Mesendoderm (in vitro differentiated cells): ENCODE measurements at regions not wholly inside any gene's neighbourhood (a gene's known extent, or its start where the extent isn't known, plus 50 kb on each side); places are given as distances from the start of the nearest gene placed in this dataset.

Experiments
- DNase-seq: peaks from one replicate; pipeline ENCODE4 v3.0.0; 2013
- H2AK5ac ChIP-seq: 2 replicates; pipeline ENCODE4 v1.6.1; 2013; ENCODE audit warnings: low read length, inconsistent platforms
- H2BK120ac ChIP-seq: 2 replicates; pipeline ENCODE4 v1.6.1; 2013; ENCODE audit warnings: low read depth, mild to moderate bottlenecking, low read length, moderate library complexity, mixed read lengths
- H2BK15ac ChIP-seq: replicated peaks from 2 replicates; pipeline ENCODE4 v1.6.1; 2013; ENCODE audit warnings: low read depth, mild to moderate bottlenecking, moderate library complexity
- H2BK5ac ChIP-seq: 2 replicates; pipeline ENCODE4 v1.6.1; 2013; ENCODE audit warnings: low read length, inconsistent platforms
- H3K18ac ChIP-seq: 2 replicates; pipeline ENCODE4 v1.6.1; 2013; ENCODE audit warnings: mild to moderate bottlenecking, low read length, mixed read lengths
- H3K23ac ChIP-seq: one replicate; pipeline ENCODE4 v1.6.1; 2013; ENCODE audit warnings: low read length
- H3K27ac ChIP-seq: 2 replicates; pipeline ENCODE4 v1.5.1; 2013; ENCODE audit warnings: low read depth, mild to moderate bottlenecking, inconsistent platforms, low read length, moderate library complexity
- H3K27me3 ChIP-seq: 2 replicates; pipeline ENCODE4 v1.6.1; 2013; ENCODE audit warnings: low read length, control low read depth, mild to moderate bottlenecking, inconsistent platforms; ENCODE audit not compliant: insufficient read depth, poor library complexity
- H3K36me3 ChIP-seq: 2 replicates; pipeline ENCODE4 v1.6.1; 2013; ENCODE audit warnings: low read length, inconsistent platforms; ENCODE audit not compliant: control insufficient read depth, insufficient read depth
- H3K4ac ChIP-seq: one replicate; pipeline ENCODE4 v1.6.1; 2013; ENCODE audit warnings: low read depth, mild to moderate bottlenecking, low read length, moderate library complexity
- H3K4me1 ChIP-seq: 2 replicates; pipeline ENCODE4 v1.6.1; 2013; ENCODE audit warnings: low read depth, low read length, inconsistent platforms; ENCODE audit not compliant: control insufficient read depth
- H3K4me2 ChIP-seq: 2 replicates; pipeline ENCODE4 v1.6.1; 2013; ENCODE audit warnings: low read length
- H3K4me3 ChIP-seq: 2 replicates; pipeline ENCODE4 v1.5.1; 2013; ENCODE audit warnings: mild to moderate bottlenecking, low read length
- H3K56ac ChIP-seq: one replicate; pipeline ENCODE4 v1.6.1; 2013; ENCODE audit warnings: low read length
- H3K79me1 ChIP-seq: 2 replicates; pipeline ENCODE4 v1.6.1; 2013; ENCODE audit warnings: low read length, inconsistent platforms
- H3K79me2 ChIP-seq: 2 replicates; pipeline ENCODE4 v1.6.1; 2013; ENCODE audit warnings: mild to moderate bottlenecking, low read length; ENCODE audit not compliant: control insufficient read depth, insufficient read depth
- H3K9ac ChIP-seq: 2 replicates; pipeline ENCODE4 v1.6.1; 2013; ENCODE audit warnings: low read length, inconsistent platforms
- H4K5ac ChIP-seq: one replicate; pipeline ENCODE4 v1.6.1; 2013; ENCODE audit warnings: low read length
- H4K8ac ChIP-seq: one replicate; pipeline ENCODE4 v1.6.1; 2013; ENCODE audit warnings: low read depth, mild to moderate bottlenecking, control low read depth, low read length, moderate library complexity
- WGBS: extraction: QIAGEN DNeasy Blood & Tissue Kit; methylation state at CpG from one replicate; pipeline ENCODE4 v1.1.7; 2013; ENCODE audit warnings: low lambda C conversion rate, missing lambda C conversion rate; ENCODE audit not compliant: insufficient coverage; ENCODE audit errors: extremely low coverage; 5-methylcytosine and 5-hydroxymethylcytosine counted together

DNA sequence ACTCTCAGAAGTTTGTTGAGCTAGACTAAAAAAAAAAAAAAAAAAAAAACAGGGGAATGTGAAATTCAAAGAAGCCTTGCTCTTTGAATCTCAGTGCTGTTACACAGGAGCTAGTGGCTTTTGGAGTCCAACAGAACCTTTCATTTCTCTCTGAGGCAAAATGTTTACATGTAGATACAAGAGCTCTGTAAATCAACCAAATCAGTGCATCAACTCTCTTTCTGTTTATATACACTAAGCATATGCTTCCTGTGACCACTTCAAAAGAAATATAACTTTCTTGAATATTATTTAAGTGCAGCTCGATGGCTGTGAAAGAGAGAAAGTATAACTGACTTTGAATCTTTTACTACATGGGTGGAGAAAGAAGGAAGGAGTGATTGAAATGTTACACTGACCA is 115.3 kb upstream of the ITGA1 start:
- H3K79me1 ChIP-seq = no peaks in the 10 kb centered on the region
- no peak overlapping the region for H3K23ac ChIP-seq
- no peak overlapping the region for H2BK5ac ChIP-seq
- no peaks in the 10 kb centered on the region for H3K4me1 ChIP-seq
- no CpG with 5 or more reads among the region's 1 CpG for WGBS
- H3K36me3 ChIP-seq = no peaks in the 10 kb centered on the region
- no peaks in the 10 kb centered on the region for H3K79me2 ChIP-seq
- no peak overlapping the region for H3K27ac ChIP-seq
- no peak overlapping the region for H3K9ac ChIP-seq
- H3K27me3 ChIP-seq = no peaks in the 10 kb centered on the region
- H2AK5ac ChIP-seq = no peak overlapping the region
- H4K8ac ChIP-seq = no peak overlapping the region
- no peak overlapping the region for H2BK120ac ChIP-seq
- H3K4ac ChIP-seq = no peak overlapping the region
- DNase-seq = no peak
- H3K4me2 ChIP-seq = no peak overlapping the region
- H4K5ac ChIP-seq = no peak overlapping the region
- H3K56ac ChIP-seq = no peak overlapping the region
- no peak overlapping the region for H3K18ac ChIP-seq
- no peak overlapping the region for H2BK15ac ChIP-seq
- no peak overlapping the region for H3K4me3 ChIP-seq

GRCh38 chr5:52673495-52673894 is 114.2 kb upstream of the ITGA1 start:
- H3K9ac ChIP-seq = no peak overlapping the region
- H2BK15ac ChIP-seq = no peak overlapping the region
- H3K27me3 ChIP-seq = no peaks in the 10 kb centered on the region
- no peak overlapping the region for H3K18ac ChIP-seq
- no CpG with 5 or more reads among the region's 3 CpGs for WGBS
- no peak overlapping the region for H3K23ac ChIP-seq
- no peak overlapping the region for H3K4ac ChIP-seq
- H3K27ac ChIP-seq = no peak overlapping the region
- H4K8ac ChIP-seq = no peak overlapping the region
- no peak overlapping the region for H2BK120ac ChIP-seq
- no peak overlapping the region for H3K4me3 ChIP-seq
- no peak overlapping the region for H3K56ac ChIP-seq
- H4K5ac ChIP-seq = no peak overlapping the region
- no peaks in the 10 kb centered on the region for H3K79me1 ChIP-seq
- no peak overlapping the region for H2AK5ac ChIP-seq
- no peak for DNase-seq
- H3K4me1 ChIP-seq = no peaks in the 10 kb centered on the region
- no peaks in the 10 kb centered on the region for H3K79me2 ChIP-seq
- no peaks in the 10 kb centered on the region for H3K36me3 ChIP-seq
- H3K4me2 ChIP-seq = no peak overlapping the region
- H2BK5ac ChIP-seq = no peak overlapping the region

GRCh38 chr5:52674815-52675545 is 112.7 kb upstream of the ITGA1 start:
- Histone ChIP-seq H3K56ac (no peak overlapping the region), H3K27ac (no peak overlapping the region), H3K4me3 (no peak overlapping the region)

GRCh38 chr5:52682492-52682891 is 105.2 kb upstream of the ITGA1 start:
- Histone ChIP-seq H3K79me2 (no peaks in the 10 kb centered on the region), H3K27ac (no peak overlapping the region), H3K4ac (no peak overlapping the region), H4K8ac (no peak overlapping the region), H3K4me3 (no peak overlapping the region), H2BK5ac (no peak overlapping the region), H2BK120ac (no peak overlapping the region), H3K18ac (no peak overlapping the region), H2BK15ac (no peak overlapping the region), H3K4me1 (peaks cover 6% of the 10 kb centered on the region), H3K79me1 (no peaks in the 10 kb centered on the region), H3K9ac (no peak overlapping the region), H3K23ac (no peak overlapping the region), H3K56ac (peak overlapping the region; percentile 49), H3K27me3 (no peaks in the 10 kb centered on the region), H3K36me3 (no peaks in the 10 kb centered on the region), H3K4me2 (no peak overlapping the region), H2AK5ac (no peak overlapping the region), H4K5ac (no peak overlapping the region)
- WGBS = no CpG with 5 or more reads among the region's 7 CpGs
- peak; percentile 52 for DNase-seq

More at GRCh38 chr5:52674815-52675545, 112.7 kb upstream of the ITGA1 start:
- no peak overlapping the region for H2BK15ac ChIP-seq
- H3K36me3 ChIP-seq = no peaks in the 10 kb centered on the region
- H3K18ac ChIP-seq = no peak overlapping the region
- no peak overlapping the region for H2BK120ac ChIP-seq
- no peaks in the 10 kb centered on the region for H3K79me2 ChIP-seq
- DNase-seq = no peak
- no peak overlapping the region for H2AK5ac ChIP-seq
- no peak overlapping the region for H2BK5ac ChIP-seq
- H3K79me1 ChIP-seq = no peaks in the 10 kb centered on the region
- H3K27me3 ChIP-seq = no peaks in the 10 kb centered on the region
- no peaks in the 10 kb centered on the region for H3K4me1 ChIP-seq
- WGBS = no CpG with 5 or more reads among the region's 5 CpGs
- no peak overlapping the region for H3K23ac ChIP-seq
- H3K4ac ChIP-seq = no peak overlapping the region
- no peak overlapping the region for H4K8ac ChIP-seq
- no peak overlapping the region for H4K5ac ChIP-seq
- no peak overlapping the region for H3K9ac ChIP-seq
- no peak overlapping the region for H3K4me2 ChIP-seq

GRCh38 chr5:52684051-52684450 is 103.7 kb upstream of the ITGA1 start:
- Histone ChIP-seq H2BK5ac (no peak overlapping the region), H3K23ac (no peak overlapping the region), H3K36me3 (no peaks in the 10 kb centered on the region), H3K27ac (no peak overlapping the region), H3K79me1 (no peaks in the 10 kb centered on the region), H3K79me2 (no peaks in the 10 kb centered on the region), H3K9ac (no peak overlapping the region), H3K56ac (no peak overlapping the region), H3K4me1 (peaks cover 6% of the 10 kb centered on the region), H2AK5ac (no peak overlapping the region), H3K4me2 (no peak overlapping the region), H3K27me3 (no peaks in the 10 kb centered on the region), H3K4me3 (no peak overlapping the region), H3K4ac (no peak overlapping the region), H3K18ac (no peak overlapping the region), H2BK120ac (no peak overlapping the region), H2BK15ac (no peak overlapping the region), H4K8ac (no peak overlapping the region), H4K5ac (no peak overlapping the region)
- 100% methylated on average over 1 of the region's 1 CpG for WGBS
- no peak for DNase-seq

DNA sequence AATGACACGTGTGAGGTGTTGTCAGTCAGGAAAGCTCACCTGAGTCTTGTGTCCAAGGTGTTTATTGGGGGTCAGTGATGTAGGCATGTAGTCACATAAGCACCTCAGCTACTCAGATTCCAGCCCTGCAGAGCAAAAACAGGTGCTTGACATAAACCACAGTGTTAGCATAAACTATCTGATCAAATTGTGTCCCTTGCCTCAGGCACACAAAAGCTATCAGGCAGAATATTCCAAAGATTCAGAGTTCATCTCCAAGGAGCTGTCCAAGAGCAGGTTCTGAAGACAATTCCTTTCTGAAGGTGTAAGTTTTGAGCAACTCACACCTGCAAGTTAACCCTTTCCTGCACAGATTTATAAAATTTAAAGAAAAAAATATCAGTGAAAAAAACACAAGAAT is 102.2 kb upstream of the ITGA1 start:
- no peaks in the 10 kb centered on the region for H3K79me1 ChIP-seq
- H4K8ac ChIP-seq = no peak overlapping the region
- H2BK15ac ChIP-seq = no peak overlapping the region
- H3K23ac ChIP-seq = no peak overlapping the region
- no peak overlapping the region for H3K4ac ChIP-seq
- no peak overlapping the region for H3K9ac ChIP-seq
- H3K79me2 ChIP-seq = no peaks in the 10 kb centered on the region
- H2AK5ac ChIP-seq = no peak overlapping the region
- no CpG with 5 or more reads among the region's 1 CpG for WGBS
- DNase-seq = no peak
- H4K5ac ChIP-seq = no peak overlapping the region
- H3K27ac ChIP-seq = no peak overlapping the region
- no peak overlapping the region for H2BK120ac ChIP-seq
- H3K27me3 ChIP-seq = no peaks in the 10 kb centered on the region
- peaks cover 6% of the 10 kb centered on the region for H3K4me1 ChIP-seq
- H3K36me3 ChIP-seq = no peaks in the 10 kb centered on the region
- no peak overlapping the region for H3K18ac ChIP-seq
- no peak overlapping the region for H3K56ac ChIP-seq
- no peak overlapping the region for H2BK5ac ChIP-seq
- no peak overlapping the region for H3K4me3 ChIP-seq
- no peak overlapping the region for H3K4me2 ChIP-seq
